Loucy (cell line): ENCODE measurements at regions not wholly inside any gene's neighbourhood (a gene's known extent, or its start where the extent isn't known, plus 50 kb on each side); places are given as distances from the start of the nearest gene placed in this dataset.

Experiments used
- EZH2phosphoT487 ChIP-seq: fragments of 200-600 bp; IDR thresholded peaks from 2 replicates; pipeline ENCODE4 v1.6.1; 2018; ENCODE audit warnings: antibody characterized with exemption, mild to moderate bottlenecking, moderate library complexity, borderline replicate concordance
- TF ChIP-seq, protein P1 (sequence below): fragments of 200-600 bp; sonication (generic); conservative IDR thresholded peaks from 2 replicates; pipeline ENCODE4 v1.5.1; 2014; ENCODE audit warnings: mild to moderate bottlenecking, antibody characterized with exemption, low read length

GRCh38 chr17:5786510-5786875 is 202.2 kb upstream of the NLRP1 start:
- TF ChIP-seq, protein P1, sequence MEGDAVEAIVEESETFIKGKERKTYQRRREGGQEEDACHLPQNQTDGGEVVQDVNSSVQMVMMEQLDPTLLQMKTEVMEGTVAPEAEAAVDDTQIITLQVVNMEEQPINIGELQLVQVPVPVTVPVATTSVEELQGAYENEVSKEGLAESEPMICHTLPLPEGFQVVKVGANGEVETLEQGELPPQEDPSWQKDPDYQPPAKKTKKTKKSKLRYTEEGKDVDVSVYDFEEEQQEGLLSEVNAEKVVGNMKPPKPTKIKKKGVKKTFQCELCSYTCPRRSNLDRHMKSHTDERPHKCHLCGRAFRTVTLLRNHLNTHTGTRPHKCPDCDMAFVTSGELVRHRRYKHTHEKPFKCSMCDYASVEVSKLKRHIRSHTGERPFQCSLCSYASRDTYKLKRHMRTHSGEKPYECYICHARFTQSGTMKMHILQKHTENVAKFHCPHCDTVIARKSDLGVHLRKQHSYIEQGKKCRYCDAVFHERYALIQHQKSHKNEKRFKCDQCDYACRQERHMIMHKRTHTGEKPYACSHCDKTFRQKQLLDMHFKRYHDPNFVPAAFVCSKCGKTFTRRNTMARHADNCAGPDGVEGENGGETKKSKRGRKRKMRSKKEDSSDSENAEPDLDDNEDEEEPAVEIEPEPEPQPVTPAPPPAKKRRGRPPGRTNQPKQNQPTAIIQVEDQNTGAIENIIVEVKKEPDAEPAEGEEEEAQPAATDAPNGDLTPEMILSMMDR = no peak
- no peak for TF ChIP-seq EZH2phosphoT487
